Suprapubic skin (tissue), 4 donors: ENCODE measurements at regions not wholly inside any gene's neighbourhood (a gene's known extent, or its start where the extent isn't known, plus 50 kb on each side); places are given as distances from the start of the nearest gene placed in this dataset.
A peak's percentile ranks its signal among the peaks of the same experiment; 100 is the strongest.

Experiments
- DNase-seq, 2 donors: peaks; one replicate each; pipeline ENCODE4 v3.0.0-alpha.2; 2019; ENCODE audit warnings: low spot score in 2 of 2
- H3K27ac ChIP-seq: fragments of 200-600 bp; sonication (generic); one replicate; pipeline ENCODE4 v1.5.1; 2019
- H3K27me3 ChIP-seq: fragments of 200-600 bp; sonication (generic); one replicate; pipeline ENCODE4 v1.5.1; 2019
- H3K36me3 ChIP-seq: fragments of 200-600 bp; sonication (generic); one replicate; pipeline ENCODE4 v1.5.1; 2019
- H3K4me1 ChIP-seq: fragments of 200-600 bp; sonication (generic); one replicate; pipeline ENCODE4 v1.5.1; 2019
- H3K4me3 ChIP-seq: fragments of 200-600 bp; sonication (generic); one replicate; pipeline ENCODE4 v1.5.1; 2019; ENCODE audit warnings: mild to moderate bottlenecking
- H3K9me3 ChIP-seq: fragments of 200-600 bp; sonication (generic); one replicate; pipeline ENCODE4 v1.5.1; 2019
- CTCF ChIP-seq, 2 donors: fragments of 200-600 bp in 1 of 2; fragments of 450-650 bp in 1 of 2; sonication (generic) in 1 of 2; IDR thresholded peaks; one replicate each; pipeline ENCODE4 v1.5.1; 2016 to 2019; ENCODE audit warnings: antibody characterized with exemption in 2 of 2, mild to moderate bottlenecking in 1 of 2, moderate library complexity in 1 of 2
- EP300 ChIP-seq: sonication (generic); formaldehyde crosslinking; IDR thresholded peaks from one replicate; pipeline ENCODE4 v1.6.1; 2017; ENCODE audit warnings: antibody characterized with exemption
- POLR2A ChIP-seq, 2 donors: fragments of 450-650 bp; IDR thresholded peaks; one replicate each; pipeline ENCODE4 v1.6.1; 2017; ENCODE audit warnings: antibody characterized with exemption in 2 of 2, mild to moderate bottlenecking in 2 of 2, moderate library complexity in 2 of 2
- POLR2AphosphoS5 ChIP-seq, 3 donors: sonication (generic); formaldehyde crosslinking; IDR thresholded peaks; one replicate each; pipeline ENCODE4 v1.6.1; 2017; ENCODE audit warnings: antibody characterized with exemption in 3 of 3
- WGBS: methylation state at CpG from one replicate; pipeline ENCODE4 v1.1.5; 2018; 5-methylcytosine and 5-hydroxymethylcytosine counted together

- Histone ChIP-seq H3K27ac (no peak overlapping the region), H3K36me3 (no peaks in the 10 kb centered on the region), H3K4me1 (peaks cover 16% of the 10 kb centered on the region), H3K4me3 (no peak overlapping the region), H3K9me3 (no peaks in the 10 kb centered on the region), H3K27me3 (no peaks in the 10 kb centered on the region)
- TF ChIP-seq CTCF (IDR thresholded peaks at IDR 0.05) (no peak), EP300 (no peak), POLR2AphosphoS5 (IDR thresholded peaks at IDR 0.05) (no peak), POLR2A (IDR thresholded peaks at IDR 0.05) (no peak)
- no peak for DNase-seq
- 89% methylated on average over 5 of the region's 5 CpGs for WGBS
Observed at GRCh38 chr14:65223636-65224035, 121.3 kb upstream of the MAX start.

- Histone ChIP-seq H3K9me3 (no peaks in the 10 kb centered on the region), H3K4me3 (no peak overlapping the region), H3K4me1 (peaks cover 21% of the 10 kb centered on the region), H3K36me3 (no peaks in the 10 kb centered on the region), H3K27me3 (no peaks in the 10 kb centered on the region), H3K27ac (no peak overlapping the region)
- 45% methylated on average over 1 of the region's 1 CpG for WGBS
- no peak for DNase-seq
- no peak for TF ChIP-seq POLR2A (IDR thresholded peaks at IDR 0.05)
- no peak for TF ChIP-seq POLR2AphosphoS5 (IDR thresholded peaks at IDR 0.05)
- TF ChIP-seq EP300 = no peak
- no peak for TF ChIP-seq CTCF (IDR thresholded peaks at IDR 0.05)
Observed at GRCh38 chr14:65224799-65225198, 122.5 kb upstream of the MAX start.

GRCh38 chr14:65225299-65226159 is 123.2 kb upstream of the MAX start:
- DNase-seq = no peak
- H3K4me1 ChIP-seq = peaks cover 28% of the 10 kb centered on the region
- no peak for TF ChIP-seq CTCF (IDR thresholded peaks at IDR 0.05)
- H3K9me3 ChIP-seq = no peaks in the 10 kb centered on the region
- 87% methylated on average over 9 of the region's 9 CpGs for WGBS
- H3K36me3 ChIP-seq = no peaks in the 10 kb centered on the region
- H3K27ac ChIP-seq = no peak overlapping the region
- H3K27me3 ChIP-seq = no peaks in the 10 kb centered on the region
- H3K4me3 ChIP-seq = no peak overlapping the region

DNA sequence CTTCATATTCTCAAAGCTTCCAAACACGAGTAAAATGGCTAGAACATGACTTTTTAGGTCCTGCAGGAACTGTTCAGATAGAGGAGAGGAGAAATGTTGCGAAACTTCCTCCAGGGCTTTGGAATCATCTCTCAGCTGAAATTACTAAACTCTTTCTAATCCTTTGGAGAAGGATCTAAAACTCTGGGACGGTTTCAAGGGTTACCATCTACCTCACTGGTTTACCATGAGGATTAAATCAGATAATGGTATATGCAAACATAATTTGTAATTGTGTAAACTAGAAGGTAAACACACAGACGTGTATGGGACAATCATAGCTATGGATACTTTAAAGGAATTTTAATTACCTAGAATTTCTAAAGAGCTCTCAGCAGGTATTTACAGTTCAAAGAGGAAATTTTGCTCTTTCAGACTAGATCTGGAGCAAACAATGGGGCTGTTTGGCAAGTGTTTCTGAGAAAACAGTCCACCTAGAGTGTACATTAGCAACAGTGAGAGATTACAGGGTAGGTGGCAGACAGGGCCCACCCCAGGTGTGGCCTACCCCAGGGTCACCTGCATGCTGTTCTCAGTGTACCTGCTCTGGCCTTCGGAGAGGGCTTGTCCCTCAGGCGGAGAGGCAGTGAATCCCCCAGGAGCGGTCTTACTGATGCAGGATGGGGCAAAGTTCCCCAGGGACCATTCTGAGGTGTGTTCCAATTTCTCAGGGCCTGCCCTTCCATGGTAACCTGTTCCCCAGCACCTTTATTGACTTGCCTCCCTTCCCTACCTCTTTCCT is 124.7 kb upstream of the MAX start:
- no peaks in the 10 kb centered on the region for H3K9me3 ChIP-seq
- 65% methylated on average over 7 of the region's 7 CpGs for WGBS
- DNase-seq = no peak
- no peak overlapping the region for H3K4me3 ChIP-seq
- TF ChIP-seq POLR2A (IDR thresholded peaks at IDR 0.05) = no peak
- TF ChIP-seq POLR2AphosphoS5 (IDR thresholded peaks at IDR 0.05) = no peak
- H3K4me1 ChIP-seq = peaks cover 31% of the 10 kb centered on the region
- H3K27ac ChIP-seq = no peak overlapping the region
- H3K36me3 ChIP-seq = no peaks in the 10 kb centered on the region
- no peaks in the 10 kb centered on the region for H3K27me3 ChIP-seq

- H3K27ac ChIP-seq = no peak overlapping the region
- no peaks in the 10 kb centered on the region for H3K36me3 ChIP-seq
- WGBS = 83% methylated on average over 2 of the region's 2 CpGs
- TF ChIP-seq POLR2A (IDR thresholded peaks at IDR 0.05) = no peak
- no peak for TF ChIP-seq POLR2AphosphoS5 (IDR thresholded peaks at IDR 0.05)
- no peak for TF ChIP-seq EP300
- no peak for TF ChIP-seq CTCF (IDR thresholded peaks at IDR 0.05)
- H3K9me3 ChIP-seq = no peaks in the 10 kb centered on the region
- no peaks in the 10 kb centered on the region for H3K27me3 ChIP-seq
- peaks cover 25% of the 10 kb centered on the region for H3K4me1 ChIP-seq
- peak in 1 of 2 donors; percentile 14 for DNase-seq
- H3K4me3 ChIP-seq = no peak overlapping the region
Observed at GRCh38 chr14:65228436-65228835, 126.1 kb upstream of the MAX start.
